Breast epithelium (tissue), 4 donors: ENCODE measurements at regions not wholly inside any gene's neighbourhood (a gene's known extent, or its start where the extent isn't known, plus 50 kb on each side); places are given as distances from the start of the nearest gene placed in this dataset.

Experiments used
- DNase-seq, 2 donors: peaks; one replicate each; pipeline ENCODE4 v3.0.0-alpha.2; 2019; ENCODE audit warnings: low spot score in 2 of 2
- H3K27ac ChIP-seq, 2 donors: fragments of 200-600 bp; sonication (generic) in 1 of 2; one replicate each; pipeline ENCODE4 v1.5.1; 2016 to 2019; ENCODE audit warnings: mild to moderate bottlenecking in 1 of 2
- H3K27me3 ChIP-seq, 2 donors: fragments of 200-600 bp; sonication (generic) in 1 of 2; one replicate each; pipeline versions ENCODE4 v1.5.1 to v1.6.0; 2017 to 2019; ENCODE audit warnings: control low read depth in 1 of 2, mild to moderate bottlenecking in 1 of 2
- H3K36me3 ChIP-seq: fragments of 200-600 bp; one replicate; pipeline ENCODE4 v1.5.1; 2019
- H3K4me1 ChIP-seq, 2 donors: fragments of 200-600 bp; sonication (generic); one replicate each; pipeline ENCODE4 v1.5.1; 2016 to 2019; ENCODE audit warnings: control low read depth in 1 of 2
- H3K4me3 ChIP-seq, 3 donors: fragments of 200-600 bp; sonication (generic); 1 replicate in 2 of 3; 2 replicates in 1 of 3; pipeline ENCODE4 v1.5.1; 2016 to 2019; ENCODE audit warnings: mild to moderate bottlenecking in 3 of 3, moderate library complexity in 2 of 3
- H3K9me3 ChIP-seq, 2 donors: fragments of 200-600 bp; sonication (generic) in 1 of 2; one replicate each; pipeline ENCODE4 v1.5.1; 2016 to 2019; ENCODE audit warnings: control low read depth in 1 of 2
- POLR2A ChIP-seq: fragments of 450-650 bp; IDR thresholded peaks from one replicate; pipeline ENCODE4 v1.6.1; 2016; ENCODE audit warnings: antibody characterized with exemption, mild to moderate bottlenecking, moderate library complexity
- POLR2AphosphoS5 ChIP-seq, 3 donors: sonication (generic); formaldehyde crosslinking; IDR thresholded peaks; one replicate each; pipeline ENCODE4 v1.6.1; 2017; ENCODE audit warnings: antibody characterized with exemption in 3 of 3
- intact Hi-C: fragments of 100-400 bp; cut with DNase I; formaldehyde crosslinking; loops from one replicate; pipeline ENCODE4 v1.15.1; 2023; ENCODE audit warnings: low total_unique reads
- TF ChIP-seq, protein P1 (sequence below), 3 donors: fragments of 450-650 bp; IDR thresholded peaks; one replicate each; pipeline ENCODE4 v1.5.1; 2016 to 2017; ENCODE audit warnings: antibody characterized with exemption in 3 of 3, mild to moderate bottlenecking in 3 of 3, moderate library complexity in 3 of 3

DNA sequence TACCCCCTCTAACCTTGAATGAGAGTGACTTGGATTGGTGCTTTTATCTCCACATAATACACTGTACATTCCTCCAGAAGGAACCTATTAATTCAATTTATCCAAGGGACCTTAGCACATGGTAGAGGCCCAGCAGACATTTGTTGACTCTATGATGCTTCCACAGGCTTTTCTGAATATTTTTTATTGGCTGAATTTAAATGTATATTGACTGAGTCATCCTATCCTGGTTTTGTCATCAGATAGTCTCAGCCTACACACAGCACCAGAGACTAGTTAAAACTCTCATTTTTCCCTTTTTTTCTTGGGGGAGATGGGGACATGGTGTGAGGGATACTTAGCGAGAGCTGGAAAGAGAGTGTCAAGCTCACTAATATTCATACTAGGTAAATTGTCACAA, 101.6 kb downstream of the LRRC30 start:
- Histone ChIP-seq H3K4me3 (no peak overlapping the region), H3K36me3 (no peaks in the 10 kb centered on the region), H3K4me1 (no peaks in the 10 kb centered on the region), H3K27me3 (no peaks in the 10 kb centered on the region), H3K27ac (no peak overlapping the region), H3K9me3 (no peaks in the 10 kb centered on the region)
- DNase-seq, result no peak
- intact Hi-C loops, result no loop called here
- TF ChIP-seq POLR2A, result no peak

DNA sequence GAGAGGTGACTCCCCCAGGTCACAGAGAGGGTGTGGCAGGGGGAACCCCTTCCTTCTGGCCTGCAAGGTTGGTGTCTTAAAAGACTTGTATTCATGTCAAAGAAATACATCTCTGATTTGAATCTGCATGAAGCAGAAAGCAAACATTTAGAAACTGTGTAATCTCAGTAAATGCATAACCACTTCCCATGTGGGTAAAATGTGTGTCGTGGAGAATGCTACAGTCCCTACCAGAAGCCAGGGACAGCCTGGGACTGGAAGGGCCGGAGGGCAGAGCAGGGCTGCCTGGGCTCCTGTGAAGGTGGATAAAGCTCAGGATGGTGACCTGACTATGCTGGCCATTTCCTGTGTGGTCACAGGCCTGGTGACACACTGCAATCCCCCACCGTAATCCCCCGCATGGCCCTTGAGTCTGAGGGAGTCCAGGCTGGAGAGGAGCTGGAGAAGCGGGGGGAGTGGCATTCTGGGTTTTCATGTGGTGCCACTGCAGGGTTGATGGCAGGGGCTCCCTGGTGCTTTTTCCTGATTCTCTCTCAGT, 102.2 kb downstream of the LRRC30 start:
- Histone ChIP-seq H3K4me3 (no peak overlapping the region), H3K27me3 (no peaks in the 10 kb centered on the region), H3K9me3 (no peaks in the 10 kb centered on the region), H3K36me3 (no peaks in the 10 kb centered on the region), H3K4me1 (no peaks in the 10 kb centered on the region), H3K27ac (no peak overlapping the region)
- intact Hi-C loops, result no loop called here
- DNase-seq, result no peak
- TF ChIP-seq, protein P1, sequence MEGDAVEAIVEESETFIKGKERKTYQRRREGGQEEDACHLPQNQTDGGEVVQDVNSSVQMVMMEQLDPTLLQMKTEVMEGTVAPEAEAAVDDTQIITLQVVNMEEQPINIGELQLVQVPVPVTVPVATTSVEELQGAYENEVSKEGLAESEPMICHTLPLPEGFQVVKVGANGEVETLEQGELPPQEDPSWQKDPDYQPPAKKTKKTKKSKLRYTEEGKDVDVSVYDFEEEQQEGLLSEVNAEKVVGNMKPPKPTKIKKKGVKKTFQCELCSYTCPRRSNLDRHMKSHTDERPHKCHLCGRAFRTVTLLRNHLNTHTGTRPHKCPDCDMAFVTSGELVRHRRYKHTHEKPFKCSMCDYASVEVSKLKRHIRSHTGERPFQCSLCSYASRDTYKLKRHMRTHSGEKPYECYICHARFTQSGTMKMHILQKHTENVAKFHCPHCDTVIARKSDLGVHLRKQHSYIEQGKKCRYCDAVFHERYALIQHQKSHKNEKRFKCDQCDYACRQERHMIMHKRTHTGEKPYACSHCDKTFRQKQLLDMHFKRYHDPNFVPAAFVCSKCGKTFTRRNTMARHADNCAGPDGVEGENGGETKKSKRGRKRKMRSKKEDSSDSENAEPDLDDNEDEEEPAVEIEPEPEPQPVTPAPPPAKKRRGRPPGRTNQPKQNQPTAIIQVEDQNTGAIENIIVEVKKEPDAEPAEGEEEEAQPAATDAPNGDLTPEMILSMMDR (IDR thresholded peaks at IDR 0.05), result no peak
- no peak for TF ChIP-seq POLR2A
- no peak for TF ChIP-seq POLR2AphosphoS5 (IDR thresholded peaks at IDR 0.05)

DNA sequence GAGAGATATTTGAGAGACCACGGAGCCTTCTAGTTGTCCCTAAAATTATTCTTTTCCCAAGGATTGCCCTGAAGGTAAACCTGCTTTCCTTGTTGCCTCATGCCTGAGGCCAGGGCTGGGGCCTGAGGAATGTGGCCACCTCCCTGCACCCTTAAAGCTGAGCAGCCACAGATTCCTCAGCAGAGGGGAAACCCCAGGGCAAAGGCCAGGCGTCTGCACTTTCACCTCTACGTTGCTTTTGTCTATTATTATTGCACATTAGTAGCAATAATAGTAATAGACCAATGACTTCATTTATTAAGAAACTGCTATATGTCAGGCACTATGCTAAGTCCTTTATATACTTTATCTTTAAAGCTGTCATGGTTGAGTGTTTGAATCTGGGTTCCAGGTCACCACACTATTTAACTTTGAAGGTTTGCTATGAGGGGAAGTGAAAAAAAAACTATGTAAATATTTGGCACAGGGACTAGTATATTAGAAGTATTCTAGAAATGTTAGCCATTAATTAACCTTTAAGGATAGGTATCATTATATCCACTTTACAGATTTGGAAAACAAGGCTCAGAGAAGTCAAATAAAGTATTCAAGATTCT, 104.2 kb downstream of the LRRC30 start:
- Histone ChIP-seq H3K27me3 (no peaks in the 10 kb centered on the region), H3K9me3 (no peaks in the 10 kb centered on the region), H3K36me3 (no peaks in the 10 kb centered on the region), H3K4me1 (no peaks in the 10 kb centered on the region), H3K27ac (no peak overlapping the region), H3K4me3 (no peak overlapping the region)
- intact Hi-C loops, result no loop called here
- no peak for DNase-seq
- TF ChIP-seq, protein P1 (IDR thresholded peaks at IDR 0.05), result no peak
- no peak for TF ChIP-seq POLR2AphosphoS5 (IDR thresholded peaks at IDR 0.05)

DNA sequence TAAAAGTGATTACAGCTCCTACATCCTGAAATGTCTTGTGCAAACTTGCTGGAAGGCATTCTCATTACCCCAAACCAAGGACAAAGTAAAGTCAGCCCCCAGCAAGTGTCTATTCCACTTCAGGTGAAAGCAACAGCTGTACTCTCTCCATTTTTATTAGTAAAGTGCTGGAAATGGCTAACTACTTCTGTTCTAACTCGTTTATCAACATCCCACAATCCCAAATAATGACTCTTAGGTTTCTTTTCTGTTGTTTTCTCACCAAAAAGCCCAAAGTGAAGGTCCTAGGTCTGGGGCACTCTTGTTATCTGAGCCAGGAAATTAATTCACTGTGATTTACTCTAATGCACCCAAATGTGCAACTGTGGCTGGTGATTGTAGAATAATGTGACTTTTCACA, 105.7 kb downstream of the LRRC30 start:
- Histone ChIP-seq H3K27me3 (no peaks in the 10 kb centered on the region), H3K4me1 (no peaks in the 10 kb centered on the region), H3K4me3 (no peak overlapping the region), H3K27ac (no peak overlapping the region), H3K9me3 (no peaks in the 10 kb centered on the region), H3K36me3 (no peaks in the 10 kb centered on the region)
- no peak for DNase-seq
- TF ChIP-seq, protein P1 (IDR thresholded peaks at IDR 0.05), result no peak
- TF ChIP-seq POLR2AphosphoS5 (IDR thresholded peaks at IDR 0.05) (no peak), POLR2A (no peak)
- intact Hi-C loops, result no loop called here

DNA sequence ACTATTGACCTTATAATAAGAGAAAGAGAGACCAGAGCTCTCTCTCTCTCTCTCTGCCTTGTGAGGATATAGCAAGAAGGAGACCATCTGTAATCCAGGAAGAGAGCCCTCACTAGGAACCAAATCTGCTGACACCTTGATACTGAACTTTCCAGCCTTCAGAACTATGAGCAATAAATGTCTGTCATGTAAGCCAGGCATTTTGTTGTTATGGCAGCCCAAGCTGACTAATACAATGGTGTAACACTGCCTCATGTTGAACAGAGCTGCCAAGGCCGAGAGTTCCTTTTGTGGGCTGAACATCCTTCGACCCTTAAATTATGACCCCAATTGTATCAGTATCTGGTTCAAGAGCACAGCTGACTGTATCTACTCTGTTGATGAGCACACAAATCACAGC, 108.0 kb downstream of the LRRC30 start:
- TF ChIP-seq POLR2A, result no peak
- TF ChIP-seq POLR2AphosphoS5 (IDR thresholded peaks at IDR 0.05), result no peak
- TF ChIP-seq, protein P1 (IDR thresholded peaks at IDR 0.05), result no peak
- intact Hi-C loops, result no loop called here
- no peak for DNase-seq

More for the DNA sequence above, 108.0 kb downstream of the LRRC30 start:
- no peaks in the 10 kb centered on the region for H3K27me3 ChIP-seq
- H3K4me1 ChIP-seq, result no peaks in the 10 kb centered on the region
- no peak overlapping the region for H3K4me3 ChIP-seq
- H3K36me3 ChIP-seq, result no peaks in the 10 kb centered on the region
- no peaks in the 10 kb centered on the region for H3K9me3 ChIP-seq
- H3K27ac ChIP-seq, result no peak overlapping the region
